Suprapubic skin (tissue), 4 donors: ENCODE measurements at regions not wholly inside any gene's neighbourhood (a gene's known extent, or its start where the extent isn't known, plus 50 kb on each side); places are given as distances from the start of the nearest gene placed in this dataset.

Source experiments
- EP300 ChIP-seq: sonication (generic); formaldehyde crosslinking; IDR thresholded peaks from one replicate; pipeline ENCODE4 v1.6.1; 2017; ENCODE audit warnings: antibody characterized with exemption
- POLR2A ChIP-seq, 2 donors: fragments of 450-650 bp; IDR thresholded peaks; one replicate each; pipeline ENCODE4 v1.6.1; 2017; ENCODE audit warnings: antibody characterized with exemption in 2 of 2, mild to moderate bottlenecking in 2 of 2, moderate library complexity in 2 of 2
- POLR2AphosphoS5 ChIP-seq, 3 donors: sonication (generic); formaldehyde crosslinking; IDR thresholded peaks; one replicate each; pipeline ENCODE4 v1.6.1; 2017; ENCODE audit warnings: antibody characterized with exemption in 3 of 3
- TF ChIP-seq, protein P1 (sequence below), 2 donors: fragments of 200-600 bp in 1 of 2; fragments of 450-650 bp in 1 of 2; sonication (generic) in 1 of 2; IDR thresholded peaks; one replicate each; pipeline ENCODE4 v1.5.1; 2016 to 2019; ENCODE audit warnings: antibody characterized with exemption in 2 of 2, mild to moderate bottlenecking in 1 of 2, moderate library complexity in 1 of 2

DNA sequence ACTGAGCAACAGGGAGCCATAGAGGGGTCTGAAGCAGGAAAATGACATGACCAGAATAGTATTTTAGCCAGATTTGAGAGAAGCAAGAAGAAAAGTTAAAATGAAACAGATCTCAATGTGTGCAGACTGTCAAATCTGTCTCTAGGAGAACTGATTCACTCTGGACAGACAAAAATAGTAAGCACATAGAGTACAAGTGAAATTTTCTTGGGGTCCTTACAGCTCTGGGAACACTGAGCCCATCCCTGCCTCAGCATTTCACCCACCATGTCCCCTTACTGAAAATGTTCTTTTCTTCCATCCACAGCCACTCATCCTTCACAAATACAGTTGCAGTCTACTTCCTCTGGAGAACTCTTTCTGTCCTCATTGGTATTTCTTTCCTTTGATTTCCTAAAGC, 359.2 kb downstream of the MTX2 start:
- TF ChIP-seq, protein P1, sequence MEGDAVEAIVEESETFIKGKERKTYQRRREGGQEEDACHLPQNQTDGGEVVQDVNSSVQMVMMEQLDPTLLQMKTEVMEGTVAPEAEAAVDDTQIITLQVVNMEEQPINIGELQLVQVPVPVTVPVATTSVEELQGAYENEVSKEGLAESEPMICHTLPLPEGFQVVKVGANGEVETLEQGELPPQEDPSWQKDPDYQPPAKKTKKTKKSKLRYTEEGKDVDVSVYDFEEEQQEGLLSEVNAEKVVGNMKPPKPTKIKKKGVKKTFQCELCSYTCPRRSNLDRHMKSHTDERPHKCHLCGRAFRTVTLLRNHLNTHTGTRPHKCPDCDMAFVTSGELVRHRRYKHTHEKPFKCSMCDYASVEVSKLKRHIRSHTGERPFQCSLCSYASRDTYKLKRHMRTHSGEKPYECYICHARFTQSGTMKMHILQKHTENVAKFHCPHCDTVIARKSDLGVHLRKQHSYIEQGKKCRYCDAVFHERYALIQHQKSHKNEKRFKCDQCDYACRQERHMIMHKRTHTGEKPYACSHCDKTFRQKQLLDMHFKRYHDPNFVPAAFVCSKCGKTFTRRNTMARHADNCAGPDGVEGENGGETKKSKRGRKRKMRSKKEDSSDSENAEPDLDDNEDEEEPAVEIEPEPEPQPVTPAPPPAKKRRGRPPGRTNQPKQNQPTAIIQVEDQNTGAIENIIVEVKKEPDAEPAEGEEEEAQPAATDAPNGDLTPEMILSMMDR (IDR thresholded peaks at IDR 0.05): no peak
- TF ChIP-seq POLR2A (IDR thresholded peaks at IDR 0.05): no peak
- no peak for TF ChIP-seq POLR2AphosphoS5 (IDR thresholded peaks at IDR 0.05)
- no peak for TF ChIP-seq EP300
